Non-pigmented ciliary epithelial cell (primary cell): ENCODE measurements at regions not wholly inside any gene's neighbourhood (a gene's known extent, or its start where the extent isn't known, plus 50 kb on each side); places are given as distances from the start of the nearest gene placed in this dataset.
"Not testable (repeated sequence)": the region's sequence is repeated elsewhere in the genome, so short reads cannot be mapped to it uniquely, and the experiment has no call there.

ENCODE experiments used
- DNase-seq: peaks from one replicate; pipeline ENCODE4 v3.0.0-alpha.2; 2010; ENCODE audit warnings: low read depth

- DNase-seq = no peak
Measured at GRCh38 chr1:95766036-95766435, 532.0 kb downstream of the RWDD3 start.

- no peak for DNase-seq
Measured at GRCh38 chr1:95770581-95770980, 536.6 kb downstream of the RWDD3 start.

- no peak for DNase-seq
Measured at GRCh38 chr1:95778217-95778616, 544.2 kb downstream of the RWDD3 start.

GRCh38 chr1:95780836-95781235 is 546.8 kb downstream of the RWDD3 start:
- DNase-seq = no peak

GRCh38 chr1:95790136-95790535 is 556.1 kb downstream of the RWDD3 start:
- no peak for DNase-seq

- DNase-seq = no peak
Measured at GRCh38 chr1:95793893-95794292, 559.9 kb downstream of the RWDD3 start.

- DNase-seq = not testable (repeated sequence)
Measured at GRCh38 chr1:95797761-95798160, 563.8 kb downstream of the RWDD3 start.

- no peak for DNase-seq
Measured at GRCh38 chr1:95806171-95806570, 572.2 kb downstream of the RWDD3 start.

- no peak for DNase-seq
Measured at GRCh38 chr1:95809391-95809790, 575.4 kb downstream of the RWDD3 start.

- DNase-seq = no peak
Measured at GRCh38 chr1:95815511-95815910, 581.5 kb downstream of the RWDD3 start.

- DNase-seq = no peak
Measured at GRCh38 chr1:95829556-95829955, 595.5 kb downstream of the RWDD3 start.

- DNase-seq = no peak
Measured at GRCh38 chr1:95832370-95832769, 598.4 kb downstream of the RWDD3 start.

GRCh38 chr1:95849439-95849838 is 615.4 kb downstream of the RWDD3 start:
- no peak for DNase-seq

GRCh38 chr1:95850165-95850649 is 616.2 kb downstream of the RWDD3 start:
- DNase-seq = no peak

- DNase-seq = no peak
Measured at GRCh38 chr1:95850763-95851162, 616.8 kb downstream of the RWDD3 start.

GRCh38 chr1:95852483-95853070 is 618.6 kb downstream of the RWDD3 start:
- DNase-seq = no peak

GRCh38 chr1:95854457-95854856 is 620.4 kb downstream of the RWDD3 start:
- no peak for DNase-seq

GRCh38 chr1:95863086-95863485 is 629.1 kb downstream of the RWDD3 start:
- no peak for DNase-seq

GRCh38 chr1:95865769-95866168 is 631.8 kb downstream of the RWDD3 start:
- no peak for DNase-seq

- no peak for DNase-seq
Measured at GRCh38 chr1:95876276-95876675, 642.3 kb downstream of the RWDD3 start.

GRCh38 chr1:95879498-95880050 is 645.6 kb downstream of the RWDD3 start:
- DNase-seq = no peak

GRCh38 chr1:95888941-95889390 is 655.0 kb downstream of the RWDD3 start:
- no peak for DNase-seq

- no peak for DNase-seq
Measured at GRCh38 chr1:95889400-95889799, 655.4 kb downstream of the RWDD3 start.

- no peak for DNase-seq
Measured at GRCh38 chr1:95893921-95894320, 659.9 kb downstream of the RWDD3 start.
